Spinal cord (tissue), 9 donors: ENCODE measurements at regions not wholly inside any gene's neighbourhood (a gene's known extent, or its start where the extent isn't known, plus 50 kb on each side); places are given as distances from the start of the nearest gene placed in this dataset.

ENCODE experiments used
- DNase-seq, 6 donors: peaks; one replicate each; pipeline versions ENCODE4 v3.0.0 to v3.0.0-alpha.2; 2013 to 2015; ENCODE audit warnings: low spot score in 6 of 6, low read depth in 4 of 6
- H3K27ac ChIP-seq: one replicate; pipeline ENCODE4 v1.5.1; 2013; ENCODE audit warnings: low read depth, low read length, control low read depth
- H3K27me3 ChIP-seq: one replicate; pipeline ENCODE4 v1.6.1; 2013; ENCODE audit warnings: low read length; ENCODE audit not compliant: control insufficient read depth, insufficient read depth
- H3K36me3 ChIP-seq: one replicate; pipeline ENCODE4 v1.6.1; 2013; ENCODE audit warnings: low read length; ENCODE audit not compliant: control insufficient read depth, insufficient read depth
- H3K4me1 ChIP-seq: one replicate; pipeline ENCODE4 v1.6.1; 2013; ENCODE audit warnings: low read length; ENCODE audit not compliant: control insufficient read depth, insufficient read depth
- H3K4me3 ChIP-seq: one replicate; pipeline ENCODE4 v1.5.1; 2013; ENCODE audit warnings: low read depth, low read length, control low read depth
- H3K9me3 ChIP-seq: one replicate; pipeline ENCODE4 v1.6.1; 2013; ENCODE audit warnings: low read length; ENCODE audit not compliant: control insufficient read depth, insufficient read depth
- WGBS: methylation state at CpG from one replicate; pipeline ENCODE4 v1.1.5; 2013; ENCODE audit warnings: missing lambda C conversion rate; ENCODE audit not compliant: insufficient coverage; 5-methylcytosine and 5-hydroxymethylcytosine counted together
- donor health status: healthy.

DNA sequence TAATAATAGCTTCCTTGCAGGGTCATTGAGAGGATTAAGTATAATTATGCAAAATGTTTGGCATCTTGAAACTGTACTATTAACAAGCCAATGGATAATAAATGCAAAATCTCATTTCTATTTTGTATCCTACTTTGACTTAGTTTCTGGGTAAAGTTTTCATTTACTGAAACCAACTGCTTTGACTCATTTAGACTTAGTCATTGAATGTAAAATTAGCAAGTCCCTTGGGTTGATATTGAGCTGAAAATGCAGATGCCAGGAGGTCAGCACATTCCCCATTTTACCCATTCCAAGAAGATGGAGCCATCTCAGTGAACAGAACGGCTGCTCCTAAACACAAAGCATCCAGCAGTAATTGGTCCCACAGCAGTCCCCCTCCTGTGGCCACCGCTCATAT is 74.7 kb upstream of the GATB start:
- H3K9me3 ChIP-seq, result no peaks in the 10 kb centered on the region
- H3K4me1 ChIP-seq, result no peaks in the 10 kb centered on the region
- 90% methylated on average over 2 of the region's 2 CpGs for WGBS
- no peak overlapping the region for H3K4me3 ChIP-seq
- no peaks in the 10 kb centered on the region for H3K27me3 ChIP-seq
- H3K36me3 ChIP-seq, result no peaks in the 10 kb centered on the region
- no peak for DNase-seq
- no peak overlapping the region for H3K27ac ChIP-seq

DNA sequence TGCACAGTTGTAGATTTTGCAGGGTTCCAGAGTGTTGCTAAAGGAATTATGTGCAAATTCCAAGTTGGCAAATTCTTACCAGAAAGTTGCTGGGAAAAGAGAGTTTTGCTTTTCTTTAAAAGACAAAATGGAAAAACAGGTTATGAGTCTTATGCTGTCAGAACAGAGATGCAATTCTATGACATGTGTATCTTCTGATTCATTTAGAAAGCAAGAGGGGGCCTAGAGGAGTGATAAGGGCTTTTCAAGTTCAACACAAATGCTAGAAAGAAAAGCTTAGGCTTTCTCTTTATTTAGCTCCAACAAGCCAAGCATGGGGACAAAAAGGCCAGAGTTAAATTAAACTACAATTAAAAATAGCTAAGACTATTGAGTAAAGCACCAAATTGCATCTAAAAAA is 72.4 kb upstream of the GATB start:
- no peak for DNase-seq
- H3K9me3 ChIP-seq, result no peaks in the 10 kb centered on the region
- H3K36me3 ChIP-seq, result no peaks in the 10 kb centered on the region
- H3K27me3 ChIP-seq, result no peaks in the 10 kb centered on the region
- H3K4me1 ChIP-seq, result no peaks in the 10 kb centered on the region
- no peak overlapping the region for H3K27ac ChIP-seq
- H3K4me3 ChIP-seq, result no peak overlapping the region

DNA sequence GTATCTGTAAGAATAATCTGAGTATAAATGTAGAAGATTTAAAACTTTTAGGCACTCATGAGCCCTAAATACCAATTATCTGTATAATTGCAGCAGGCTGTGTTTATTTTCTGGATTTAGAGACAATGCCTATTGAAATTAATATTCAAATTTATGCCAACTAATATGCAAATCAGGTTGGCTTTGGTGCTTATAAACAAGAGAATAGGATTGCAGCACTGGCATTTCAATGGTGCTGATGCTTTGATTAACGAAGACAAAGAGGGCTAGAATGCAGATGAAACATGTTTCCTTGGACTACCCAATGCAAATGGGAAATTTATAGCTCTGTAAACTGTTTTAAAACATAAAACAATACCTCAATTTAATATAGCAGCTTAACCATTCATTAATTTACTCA is 70.7 kb upstream of the GATB start:
- H3K4me3 ChIP-seq, result no peak overlapping the region
- no CpG with 5 or more reads among the region's 1 CpG for WGBS
- no peaks in the 10 kb centered on the region for H3K4me1 ChIP-seq
- no peaks in the 10 kb centered on the region for H3K27me3 ChIP-seq
- DNase-seq, result peak in 1 of 6 donors; percentile 55
- H3K9me3 ChIP-seq, result no peaks in the 10 kb centered on the region
- H3K27ac ChIP-seq, result no peak overlapping the region
- H3K36me3 ChIP-seq, result no peaks in the 10 kb centered on the region

DNA sequence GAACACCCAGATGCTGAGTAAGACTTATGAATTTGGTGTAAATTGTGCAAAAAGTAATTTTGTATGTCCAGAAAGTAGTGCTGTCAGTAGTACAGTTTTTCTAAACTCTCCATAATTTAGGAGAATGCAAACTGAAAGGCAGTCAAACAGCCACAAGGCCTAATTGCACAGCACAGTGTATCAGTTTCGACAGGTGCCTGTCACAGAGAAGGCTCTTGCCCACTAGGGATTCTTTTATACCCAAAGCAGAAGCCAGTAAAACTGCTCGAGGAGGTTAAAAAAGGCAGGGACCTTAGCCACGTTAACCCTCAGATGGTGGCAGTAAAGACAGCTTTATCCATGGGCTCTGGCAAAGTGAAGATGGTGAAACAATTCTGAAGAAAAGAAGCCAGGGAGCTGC is 69.4 kb upstream of the GATB start:
- no peaks in the 10 kb centered on the region for H3K4me1 ChIP-seq
- H3K36me3 ChIP-seq, result no peaks in the 10 kb centered on the region
- WGBS, result 79% methylated on average over 2 of the region's 3 CpGs
- H3K4me3 ChIP-seq, result no peak overlapping the region
- DNase-seq, result no peak
- H3K9me3 ChIP-seq, result no peaks in the 10 kb centered on the region
- H3K27ac ChIP-seq, result no peak overlapping the region
- H3K27me3 ChIP-seq, result no peaks in the 10 kb centered on the region

DNA sequence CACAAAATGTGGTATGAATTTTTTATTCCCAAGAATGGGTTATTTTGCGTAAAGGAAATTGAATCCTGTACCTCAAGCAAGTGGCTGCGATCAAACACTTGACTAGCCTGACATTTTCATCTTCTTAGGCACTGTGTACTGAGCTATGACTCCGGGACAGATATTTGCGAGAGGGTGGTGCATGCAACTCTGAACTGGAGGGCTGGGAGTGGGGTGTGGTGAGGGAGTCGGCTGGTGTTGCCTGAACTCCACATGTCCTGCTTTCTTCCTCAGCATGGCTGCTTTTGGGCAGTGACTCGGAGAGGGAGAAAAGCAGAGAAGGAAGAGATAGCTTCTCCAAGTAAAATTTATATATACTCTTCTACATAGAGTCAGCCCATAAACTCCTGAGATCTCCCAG is 68.5 kb upstream of the GATB start:
- no peak for DNase-seq
- Histone ChIP-seq H3K9me3 (no peaks in the 10 kb centered on the region), H3K4me3 (no peak overlapping the region), H3K4me1 (no peaks in the 10 kb centered on the region), H3K27ac (no peak overlapping the region), H3K36me3 (no peaks in the 10 kb centered on the region), H3K27me3 (no peaks in the 10 kb centered on the region)
- 94% methylated on average over 5 of the region's 6 CpGs for WGBS

DNA sequence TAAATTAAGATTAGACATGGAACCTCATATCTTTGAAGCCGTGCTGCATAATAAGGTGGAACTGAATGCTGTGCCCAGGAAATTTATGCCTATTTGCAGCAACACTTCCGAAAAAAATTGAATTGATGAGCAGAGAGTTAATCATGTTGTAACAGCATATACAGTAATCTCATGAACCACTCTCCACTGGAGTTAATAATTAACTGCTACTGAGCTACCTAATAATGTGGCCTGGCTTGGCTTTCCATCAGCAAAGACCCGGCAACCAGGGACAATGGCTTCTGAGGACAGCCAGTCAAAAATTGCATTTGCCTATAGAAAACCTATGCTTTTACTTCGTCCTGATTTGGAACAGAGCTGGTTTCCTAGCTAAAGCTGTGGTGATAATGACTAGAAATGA is 63.8 kb upstream of the GATB start:
- no peaks in the 10 kb centered on the region for H3K9me3 ChIP-seq
- no peak for DNase-seq
- H3K36me3 ChIP-seq, result no peaks in the 10 kb centered on the region
- no peak overlapping the region for H3K4me3 ChIP-seq
- H3K27ac ChIP-seq, result no peak overlapping the region
- H3K27me3 ChIP-seq, result no peaks in the 10 kb centered on the region
- no peaks in the 10 kb centered on the region for H3K4me1 ChIP-seq
- WGBS, result 68% methylated on average over 2 of the region's 4 CpGs

DNA sequence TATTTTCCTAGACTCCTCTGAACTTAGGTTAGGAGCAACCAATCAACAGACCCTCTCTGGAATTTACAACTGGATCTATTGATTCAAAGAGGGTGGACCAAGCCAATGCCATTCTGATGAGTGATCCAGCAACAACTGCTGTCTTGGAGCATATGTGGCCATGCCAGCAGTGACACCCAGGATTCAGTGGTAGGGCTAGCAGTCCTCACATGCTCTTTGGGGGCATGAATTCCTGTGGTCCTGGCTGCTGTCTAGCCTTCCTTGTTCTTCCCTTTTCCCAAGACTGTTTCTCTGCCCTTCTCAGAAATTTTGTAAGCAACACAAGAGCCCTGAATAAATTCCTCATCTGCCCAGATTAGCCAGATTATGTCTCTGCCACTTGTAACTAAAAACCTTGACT is 61.5 kb upstream of the GATB start:
- Histone ChIP-seq H3K4me1 (no peaks in the 10 kb centered on the region), H3K9me3 (no peaks in the 10 kb centered on the region), H3K27ac (no peak overlapping the region), H3K36me3 (no peaks in the 10 kb centered on the region), H3K27me3 (no peaks in the 10 kb centered on the region), H3K4me3 (no peak overlapping the region)
- DNase-seq, result no peak

DNA sequence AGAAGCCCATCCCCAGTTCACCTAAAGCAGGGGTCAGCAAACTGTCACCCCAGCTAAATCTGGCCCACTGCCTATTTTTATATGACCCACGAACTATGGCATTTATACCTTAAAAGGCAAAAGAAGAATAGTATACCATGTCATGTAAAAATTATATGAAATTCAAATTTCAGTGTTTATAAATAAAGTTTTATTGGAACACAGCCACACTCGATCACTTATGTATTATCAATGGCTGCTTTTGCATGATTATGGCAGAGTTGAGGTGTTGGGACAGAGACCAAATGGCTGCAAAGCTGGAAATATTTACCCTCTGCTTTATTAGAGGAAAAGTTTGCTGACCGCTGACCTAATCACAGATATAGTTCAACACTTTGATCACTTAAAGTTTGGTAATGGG is 59.2 kb upstream of the GATB start:
- H3K9me3 ChIP-seq, result no peaks in the 10 kb centered on the region
- H3K4me3 ChIP-seq, result no peak overlapping the region
- no peaks in the 10 kb centered on the region for H3K36me3 ChIP-seq
- no peak for DNase-seq
- no peaks in the 10 kb centered on the region for H3K4me1 ChIP-seq
- WGBS, result no CpG with 5 or more reads among the region's 3 CpGs
- H3K27ac ChIP-seq, result no peak overlapping the region
- no peaks in the 10 kb centered on the region for H3K27me3 ChIP-seq

DNA sequence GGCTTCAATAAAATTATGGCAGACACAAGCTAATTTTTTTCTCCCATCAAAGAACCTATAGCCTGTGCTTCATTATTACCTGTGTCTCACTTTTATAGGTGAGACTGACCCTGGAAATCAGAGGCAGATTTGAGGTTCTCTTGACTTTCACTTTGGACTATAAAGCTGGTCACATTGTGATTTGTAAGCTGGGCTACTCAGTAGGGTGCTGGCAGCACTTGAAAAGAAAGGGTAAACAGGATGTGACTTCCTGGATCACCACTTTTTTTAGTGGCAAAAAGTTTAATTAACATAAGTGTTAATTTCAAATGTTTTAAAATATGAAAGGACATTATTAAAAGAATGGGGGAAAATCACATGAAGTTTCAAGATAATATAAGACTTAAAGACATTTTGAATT is 50.6 kb upstream of the GATB start:
- H3K4me3 ChIP-seq, result no peak overlapping the region
- no peak for DNase-seq
- no peak overlapping the region for H3K27ac ChIP-seq

More for the DNA sequence above, 50.6 kb upstream of the GATB start:
- Histone ChIP-seq H3K4me1 (peaks cover 6% of the 10 kb centered on the region), H3K27me3 (no peaks in the 10 kb centered on the region), H3K9me3 (no peaks in the 10 kb centered on the region), H3K36me3 (no peaks in the 10 kb centered on the region)
